OCI-LY7 (cell line): ENCODE measurements at regions not wholly inside any gene's neighbourhood (a gene's known extent, or its start where the extent isn't known, plus 50 kb on each side); places are given as distances from the start of the nearest gene placed in this dataset.

ENCODE experiments used
- BruUV-seq: library from RNA; stranded (reverse); fragments of 400-500 nt; replicated peaks from 2 replicates; lab custom pipeline; 2021; lab: Mats Ljungman, UMichigan
- CTCF ChIA-PET: fragments of 300-600 bp; sonication (Branson Sonifier 250); formaldehyde crosslinking; loops from one replicate; lab custom pipeline; 2022; ENCODE audit warnings: antibody characterized with exemption; ENCODE audit not compliant: unreplicated experiment; lab: Charles Lee
- POLR2A ChIA-PET: fragments of 300-600 bp; sonication (Branson Sonifier 250); formaldehyde crosslinking; loops from one replicate; lab custom pipeline; 2022; ENCODE audit warnings: antibody characterized with exemption; lab: Charles Lee
- DNase-seq: peaks from one replicate; pipeline ENCODE4 v3.0.0-alpha.2; 2015; ENCODE audit warnings: low spot score
- H2AFZ ChIP-seq: fragments of 200-600 bp; sonication (generic), shearing (Covaris generic); 2 replicates; pipeline ENCODE4 v1.6.1; 2014; ENCODE audit warnings: mild to moderate bottlenecking, antibody characterized with exemption, low read length, moderate library complexity
- H3K27ac ChIP-seq: fragments of 200-600 bp; sonication (generic); 2 replicates; pipeline ENCODE4 v1.5.1; 2014; ENCODE audit warnings: mixed run types, low read depth, mild to moderate bottlenecking, moderate library complexity, low read length, inconsistent platforms; ENCODE audit not compliant: poor library complexity, severe bottlenecking
- H3K36me3 ChIP-seq: fragments of 200-600 bp; sonication (generic); 2 replicates; pipeline ENCODE4 v1.6.1; 2014; ENCODE audit warnings: mild to moderate bottlenecking, antibody characterized with exemption, low read length, moderate library complexity, mixed read lengths; ENCODE audit not compliant: insufficient read depth
- H3K4me1 ChIP-seq: fragments of 200-600 bp; sonication (generic); 2 replicates; pipeline ENCODE4 v1.5.1; 2014; ENCODE audit warnings: mild to moderate bottlenecking, low read length; ENCODE audit not compliant: insufficient read depth, poor library complexity, severe bottlenecking
- H3K4me2 ChIP-seq: fragments of 200-600 bp; sonication (generic); 2 replicates; pipeline ENCODE4 v1.6.1; 2014; ENCODE audit warnings: mild to moderate bottlenecking, low read length
- H3K4me3 ChIP-seq: fragments of 200-600 bp; sonication (generic); 2 replicates; pipeline ENCODE4 v1.5.1; 2014; ENCODE audit warnings: mild to moderate bottlenecking, low read depth, low read length; ENCODE audit not compliant: poor library complexity, severe bottlenecking
- H3K79me2 ChIP-seq: fragments of 200-600 bp; sonication (generic); 2 replicates; pipeline ENCODE4 v1.6.1; 2016; ENCODE audit warnings: low read depth, mild to moderate bottlenecking, low read length, moderate library complexity, mixed read lengths; ENCODE audit not compliant: insufficient read depth
- H3K9me2 ChIP-seq: fragments of 200-600 bp; sonication (generic); 2 replicates; pipeline ENCODE4 v1.6.1; 2016; ENCODE audit warnings: mild to moderate bottlenecking, low read length, mixed read lengths; ENCODE audit not compliant: insufficient read depth
- H3K9me3 ChIP-seq: fragments of 200-600 bp; sonication (generic); 2 replicates; pipeline ENCODE4 v1.6.1; 2014; ENCODE audit warnings: mild to moderate bottlenecking, mixed run types, low read length, mixed read lengths
- H4K20me1 ChIP-seq: fragments of 200-600 bp; sonication (generic); 2 replicates; pipeline ENCODE4 v1.6.1; 2014; ENCODE audit warnings: mild to moderate bottlenecking, antibody characterized with exemption, low read length, moderate library complexity, mixed read lengths; ENCODE audit not compliant: insufficient read depth
- CTCF ChIP-seq: fragments of 200-600 bp; sonication (generic); conservative IDR thresholded peaks from 2 replicates; pipeline ENCODE4 v1.5.1; 2014; ENCODE audit warnings: mild to moderate bottlenecking, antibody characterized with exemption, low read length, moderate library complexity, mixed read lengths
- EZH2phosphoT487 ChIP-seq: fragments of 200-600 bp; sonication (generic); IDR thresholded peaks from 2 replicates; pipeline ENCODE4 v1.6.1; 2018; ENCODE audit warnings: low read depth, borderline replicate concordance, mild to moderate bottlenecking, mixed run types, antibody characterized with exemption, low read length, moderate library complexity, mixed read lengths
- intact Hi-C: fragments of 100-400 bp; cut with micrococcal nuclease; formaldehyde crosslinking; loops from one replicate; pipeline ENCODE4 v1.10.0; 2022; ENCODE audit not compliant: unreplicated experiment

GRCh38 chr20:40809361-40809760, 120.3 kb upstream of the MAFB start:
- POLR2A ChIA-PET = no interaction called here
- CTCF ChIA-PET = no interaction called here
- no peak overlapping the region for H3K4me3 ChIP-seq
- H3K9me2 ChIP-seq = no peaks in the 10 kb centered on the region
- H4K20me1 ChIP-seq = no peaks in the 10 kb centered on the region
- no peak overlapping the region for H2AFZ ChIP-seq
- intact Hi-C loops = no loop called here
- no peak for TF ChIP-seq CTCF
- no peak for TF ChIP-seq EZH2phosphoT487
- no peaks in the 10 kb centered on the region for H3K36me3 ChIP-seq
- H3K79me2 ChIP-seq = no peaks in the 10 kb centered on the region
- BruUV-seq = no TSS peak
- H3K4me1 ChIP-seq = no peaks in the 10 kb centered on the region
- no peak overlapping the region for H3K27ac ChIP-seq
- H3K4me2 ChIP-seq = no peak overlapping the region
- H3K9me3 ChIP-seq = no peaks in the 10 kb centered on the region
- DNase-seq = no peak

DNA sequence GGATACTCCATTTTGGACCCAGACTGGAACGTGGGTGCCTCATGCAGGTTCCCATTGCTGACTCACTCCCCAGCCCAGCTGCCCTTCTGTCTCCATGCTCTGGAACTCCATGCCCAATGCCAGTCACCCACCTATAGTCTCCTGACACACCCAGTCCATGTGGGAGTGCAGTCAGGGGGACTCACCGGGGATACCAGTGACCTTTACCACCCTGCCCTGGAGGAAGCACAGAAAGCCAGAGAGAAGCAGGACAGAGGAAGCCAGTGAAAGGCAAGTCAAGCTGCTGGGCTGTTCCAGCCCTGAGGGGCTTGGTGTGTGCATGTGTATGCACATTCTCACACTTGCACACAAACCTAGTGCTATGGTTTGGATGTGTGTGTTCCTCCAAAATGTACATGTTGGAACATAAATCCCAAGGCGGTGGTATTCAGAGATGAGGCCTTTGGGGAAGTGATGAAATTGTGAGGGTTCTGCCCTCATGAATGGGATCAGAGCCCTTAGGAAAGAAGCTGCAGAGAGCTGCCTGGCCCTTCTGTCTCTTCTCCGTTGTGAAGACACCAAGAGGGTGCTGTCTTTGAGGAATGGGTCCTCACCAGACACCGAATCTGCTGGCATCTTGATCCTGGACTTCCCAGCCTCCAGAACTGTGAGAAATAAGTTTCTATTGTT, 121.4 kb upstream of the MAFB start:
- BruUV-seq = no TSS peak
- H3K9me3 ChIP-seq = no peaks in the 10 kb centered on the region
- no peak overlapping the region for H3K27ac ChIP-seq
- H3K4me1 ChIP-seq = no peaks in the 10 kb centered on the region
- no peak overlapping the region for H2AFZ ChIP-seq
- intact Hi-C loops = no loop called here
- no peaks in the 10 kb centered on the region for H4K20me1 ChIP-seq
- no peaks in the 10 kb centered on the region for H3K9me2 ChIP-seq
- CTCF ChIA-PET = no interaction called here
- H3K36me3 ChIP-seq = no peaks in the 10 kb centered on the region
- H3K4me2 ChIP-seq = no peak overlapping the region
- TF ChIP-seq CTCF (no peak), EZH2phosphoT487 (no peak)
- DNase-seq = no peak
- H3K79me2 ChIP-seq = no peaks in the 10 kb centered on the region
- H3K4me3 ChIP-seq = no peak overlapping the region
- POLR2A ChIA-PET = no interaction called here

GRCh38 chr20:40811004-40811403, 122.0 kb upstream of the MAFB start:
- H4K20me1 ChIP-seq = no peaks in the 10 kb centered on the region
- CTCF ChIA-PET = no interaction called here
- no peak overlapping the region for H2AFZ ChIP-seq
- intact Hi-C loops = no loop called here
- no peaks in the 10 kb centered on the region for H3K36me3 ChIP-seq
- H3K9me2 ChIP-seq = no peaks in the 10 kb centered on the region
- no peak for DNase-seq
- H3K79me2 ChIP-seq = no peaks in the 10 kb centered on the region
- no TSS peak for BruUV-seq
- H3K4me3 ChIP-seq = no peak overlapping the region
- no peak overlapping the region for H3K4me2 ChIP-seq
- H3K27ac ChIP-seq = no peak overlapping the region
- no peaks in the 10 kb centered on the region for H3K9me3 ChIP-seq
- POLR2A ChIA-PET = no interaction called here
- no peaks in the 10 kb centered on the region for H3K4me1 ChIP-seq
- TF ChIP-seq CTCF (no peak), EZH2phosphoT487 (no peak)
